SK-N-SH (cell line): ENCODE measurements at regions not wholly inside any gene's neighbourhood (a gene's known extent, or its start where the extent isn't known, plus 50 kb on each side); places are given as distances from the start of the nearest gene placed in this dataset.

Experiments
- CTCF ChIP-seq: fragments of 200-600 bp; sonication (generic); IDR thresholded peaks from 2 replicates; pipeline ENCODE4 v1.6.1; 2017; ENCODE audit warnings: antibody characterized with exemption, mild to moderate bottlenecking, moderate library complexity
- ELF1 ChIP-seq: IDR thresholded peaks from 2 replicates; pipeline ENCODE4 v1.4.0; 2012
- EP300 ChIP-seq, 2 experiments: IDR thresholded peaks; 2 replicates each; pipeline versions ENCODE4 v1.4.0 to v1.6.1; 2012; ENCODE audit warnings: borderline replicate concordance in 1 of 2, low read depth in 1 of 2, low read length in 1 of 2
- JUND ChIP-seq: IDR thresholded peaks from 2 replicates; pipeline ENCODE4 v1.4.0; 2012
- RXRA ChIP-seq: IDR thresholded peaks from 2 replicates; pipeline ENCODE4 v1.4.0; 2012; ENCODE audit warnings: low read depth, mild to moderate bottlenecking, borderline replicate concordance
- SIN3A ChIP-seq: IDR thresholded peaks from 2 replicates; pipeline ENCODE4 v1.6.1; 2012; ENCODE audit warnings: low read depth, mild to moderate bottlenecking, low read length, moderate library complexity, borderline replicate concordance
- TF ChIP-seq, protein P1 (sequence below): IDR thresholded peaks from 2 replicates; pipeline ENCODE4 v1.4.0; 2012; ENCODE audit warnings: low read depth, borderline replicate concordance

DNA sequence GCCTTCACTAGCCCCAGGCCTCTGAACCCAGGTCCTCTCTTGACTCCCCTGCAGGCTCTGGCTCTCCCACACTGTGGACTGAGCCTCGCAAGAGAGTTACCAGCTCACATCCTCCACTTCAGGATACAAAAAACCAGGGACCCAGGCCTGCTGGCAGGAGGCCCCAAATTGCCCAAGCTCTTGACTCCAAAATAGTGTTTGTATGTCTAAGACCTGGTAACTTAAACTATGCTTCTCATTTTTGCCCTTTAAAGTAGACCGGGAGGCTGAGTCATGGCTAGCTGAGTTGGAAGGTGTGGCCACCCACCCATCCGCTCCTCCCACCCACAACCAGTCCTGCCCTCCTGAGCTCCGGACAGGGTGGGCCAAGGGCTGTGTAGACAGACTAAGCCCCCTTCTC lies 250.0 kb downstream of the SOX9 start:
- TF ChIP-seq CTCF: no peak
- TF ChIP-seq, protein P1, sequence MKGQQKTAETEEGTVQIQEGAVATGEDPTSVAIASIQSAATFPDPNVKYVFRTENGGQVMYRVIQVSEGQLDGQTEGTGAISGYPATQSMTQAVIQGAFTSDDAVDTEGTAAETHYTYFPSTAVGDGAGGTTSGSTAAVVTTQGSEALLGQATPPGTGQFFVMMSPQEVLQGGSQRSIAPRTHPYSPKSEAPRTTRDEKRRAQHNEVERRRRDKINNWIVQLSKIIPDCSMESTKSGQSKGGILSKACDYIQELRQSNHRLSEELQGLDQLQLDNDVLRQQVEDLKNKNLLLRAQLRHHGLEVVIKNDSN: no peak
- TF ChIP-seq SIN3A: no peak
- no peak for TF ChIP-seq JUND
- TF ChIP-seq EP300 (IDR thresholded peaks at IDR 0.05; ENCODE audit: borderline replicate concordance in 1 of 2, low read depth in 1 of 2, low read length in 1 of 2): no peak
- TF ChIP-seq ELF1: no peak
- TF ChIP-seq RXRA: no peak
